ENCODE measurements at regions not wholly inside any gene's neighbourhood (a gene's known extent, or its start where the extent isn't known, plus 50 kb on each side); places are given as distances from the start of the nearest gene placed in this dataset.
"Not testable (repeated sequence)": the region's sequence is repeated elsewhere in the genome, so short reads cannot be mapped to it uniquely, and the experiment has no call there.

DNA sequence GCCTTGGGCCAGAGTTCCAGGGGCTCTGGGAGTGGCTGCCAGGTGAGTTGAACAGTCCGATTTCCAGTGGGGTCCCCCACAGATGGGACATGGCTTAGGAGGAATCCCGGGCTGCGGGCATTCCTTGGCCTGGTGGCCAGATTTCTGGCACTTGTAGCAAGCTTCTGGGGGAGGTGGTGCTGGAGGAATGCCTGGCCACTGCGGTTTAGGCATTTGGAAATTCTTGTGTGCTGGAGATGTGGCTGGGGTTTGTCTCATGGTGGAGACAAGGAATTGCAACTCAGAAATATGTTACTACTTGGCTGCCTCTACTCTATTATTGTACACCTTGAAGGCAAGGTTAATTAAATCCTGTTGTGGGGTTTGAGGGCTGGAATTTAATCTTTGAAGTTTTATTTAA, 779.8 kb downstream of the UQCRFS1 start:
- not testable (repeated sequence) for DNase-seq (ENCODE audit: insufficient read length, low spot score); FAIRE-seq

DNA sequence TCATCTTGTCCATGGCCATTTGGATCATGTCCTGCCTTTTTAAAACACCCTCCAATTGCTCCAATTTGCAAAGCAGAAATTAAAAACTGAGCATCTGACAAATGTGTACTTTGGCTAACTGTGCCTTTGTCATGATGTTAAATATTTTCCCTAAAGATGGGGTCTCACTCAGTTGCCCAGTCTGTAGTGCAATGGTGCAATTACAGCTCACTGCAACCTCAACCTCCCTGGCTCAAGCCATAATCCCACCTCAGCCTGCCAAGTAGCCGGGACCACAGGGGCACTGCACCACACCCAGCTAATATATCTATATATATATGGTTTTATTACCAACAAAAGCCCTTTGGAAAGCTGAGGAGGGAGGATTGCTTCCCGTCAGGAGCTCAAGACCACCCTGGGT, 782.7 kb downstream of the UQCRFS1 start:
- DNase-seq (ENCODE audit: insufficient read length, low spot score) (no peak), FAIRE-seq (no peak)

DNA sequence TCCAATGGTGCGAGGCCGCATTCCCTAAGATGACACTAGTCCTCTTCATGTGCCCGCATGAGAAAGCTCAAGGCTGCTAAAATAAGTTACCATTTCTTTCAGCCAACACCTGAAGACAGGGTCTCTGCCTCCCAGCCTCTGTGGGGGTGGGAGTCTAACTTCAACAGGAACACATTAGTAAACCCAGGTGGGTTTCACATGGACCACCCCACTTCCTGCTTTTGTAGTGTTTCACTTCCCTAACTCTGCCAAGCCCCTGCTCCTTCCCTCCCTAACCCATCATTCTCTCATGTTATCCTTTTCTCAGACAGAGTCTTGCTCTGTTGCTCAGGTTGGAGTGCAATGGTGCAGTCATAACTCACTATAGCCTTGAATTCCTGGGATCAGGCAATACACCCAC, 783.6 kb downstream of the UQCRFS1 start:
- no peak for DNase-seq (ENCODE audit: insufficient read length, low spot score)
- FAIRE-seq: no peak

- FAIRE-seq (no peak), DNase-seq (ENCODE audit: insufficient read length, low spot score) (no peak)
Measured at GRCh38 chr19:28428663-28429348, 784.1 kb downstream of the UQCRFS1 start.

DNA sequence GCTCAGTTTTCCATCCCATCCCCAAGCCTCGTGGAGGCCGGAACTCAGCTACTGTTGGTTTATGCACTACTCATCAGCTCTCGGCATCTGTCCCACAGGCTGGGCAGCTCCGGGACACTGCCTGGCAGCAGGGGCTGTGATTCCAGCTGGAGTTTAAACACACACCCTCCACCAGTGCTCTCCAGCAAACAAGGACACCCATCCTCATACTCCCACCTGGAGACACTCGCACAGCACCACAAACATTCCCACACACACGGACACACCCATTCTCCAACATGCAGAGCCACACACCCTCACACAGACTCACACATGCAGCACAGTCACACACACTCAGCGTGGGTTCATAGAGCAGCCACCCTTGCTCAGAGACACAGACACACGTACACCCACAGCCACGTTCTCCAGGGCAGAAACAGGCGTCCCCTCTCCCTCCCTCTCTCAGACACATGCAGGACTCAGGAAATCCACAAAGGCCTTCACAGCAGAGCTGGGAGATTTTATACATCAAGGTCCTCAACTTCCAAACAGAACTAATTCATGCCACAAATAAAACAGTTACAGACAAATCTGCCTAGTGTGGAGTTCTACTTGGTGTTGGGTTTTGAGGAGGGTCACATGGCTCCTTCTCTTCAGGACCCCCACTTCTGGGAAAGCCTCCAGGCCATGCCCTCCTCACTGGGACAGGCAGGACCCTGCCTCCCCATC, 785.4 kb downstream of the UQCRFS1 start:
- DNase-seq (ENCODE audit: insufficient read length, low spot score) (no peak), FAIRE-seq (no peak)

DNA sequence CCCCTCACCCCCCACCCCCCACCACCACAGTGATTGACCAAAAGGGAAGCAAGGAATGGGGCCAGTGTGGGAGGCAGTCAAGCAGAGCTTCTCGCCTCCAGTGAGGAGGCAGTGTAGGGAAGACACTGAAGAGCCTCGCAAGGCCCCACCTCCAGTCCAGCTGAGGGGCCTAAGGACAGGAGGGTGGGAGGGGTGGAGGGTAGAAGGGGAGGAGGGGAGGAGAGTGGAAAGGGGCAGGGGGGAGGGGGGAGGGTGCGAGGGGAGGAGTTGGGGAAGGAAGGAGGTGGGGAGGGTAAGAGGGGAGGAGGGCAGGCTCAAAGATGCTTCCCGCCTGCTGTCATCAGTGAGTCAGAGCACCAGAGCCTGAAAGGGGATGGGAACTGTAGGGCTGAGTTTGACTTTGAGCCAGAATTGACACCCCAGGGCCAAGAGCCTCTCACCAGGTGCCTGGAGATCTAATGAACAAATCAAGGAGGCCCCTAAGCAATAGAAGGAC, 786.2 kb downstream of the UQCRFS1 start:
- FAIRE-seq (no peak), DNase-seq (ENCODE audit: insufficient read length, low spot score) (no peak)

DNA sequence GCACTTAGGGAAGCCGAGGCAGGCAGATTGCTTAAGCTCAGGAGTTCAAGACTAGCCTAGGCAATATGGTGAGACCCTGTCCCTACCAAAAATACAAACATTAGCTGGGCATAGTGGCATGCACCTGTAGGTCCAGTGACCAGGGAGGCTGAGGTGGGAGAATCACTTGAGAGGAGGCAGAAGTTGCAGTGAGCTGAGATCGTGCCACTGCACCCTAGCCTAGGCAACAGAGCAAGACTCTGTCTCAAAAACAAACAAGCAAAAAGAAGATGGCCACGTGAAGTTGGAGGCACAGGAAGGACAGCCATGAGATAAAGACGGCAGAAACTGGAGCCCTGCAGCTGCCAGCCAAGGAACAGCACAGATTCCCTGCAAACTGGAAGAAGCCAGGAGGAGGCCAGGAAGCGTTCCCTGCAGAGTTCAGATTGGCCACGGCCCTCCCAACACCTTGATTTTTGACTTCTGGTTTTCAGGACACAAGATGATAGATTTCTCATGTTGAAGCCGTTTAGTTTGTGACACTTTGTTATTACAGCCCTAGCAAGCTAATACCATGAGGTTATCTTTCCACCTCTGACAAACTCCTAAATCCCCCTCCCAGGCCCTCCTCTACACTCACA, 786.7 kb downstream of the UQCRFS1 start:
- no peak for FAIRE-seq
- no peak for DNase-seq (ENCODE audit: insufficient read length, low spot score)

DNA sequence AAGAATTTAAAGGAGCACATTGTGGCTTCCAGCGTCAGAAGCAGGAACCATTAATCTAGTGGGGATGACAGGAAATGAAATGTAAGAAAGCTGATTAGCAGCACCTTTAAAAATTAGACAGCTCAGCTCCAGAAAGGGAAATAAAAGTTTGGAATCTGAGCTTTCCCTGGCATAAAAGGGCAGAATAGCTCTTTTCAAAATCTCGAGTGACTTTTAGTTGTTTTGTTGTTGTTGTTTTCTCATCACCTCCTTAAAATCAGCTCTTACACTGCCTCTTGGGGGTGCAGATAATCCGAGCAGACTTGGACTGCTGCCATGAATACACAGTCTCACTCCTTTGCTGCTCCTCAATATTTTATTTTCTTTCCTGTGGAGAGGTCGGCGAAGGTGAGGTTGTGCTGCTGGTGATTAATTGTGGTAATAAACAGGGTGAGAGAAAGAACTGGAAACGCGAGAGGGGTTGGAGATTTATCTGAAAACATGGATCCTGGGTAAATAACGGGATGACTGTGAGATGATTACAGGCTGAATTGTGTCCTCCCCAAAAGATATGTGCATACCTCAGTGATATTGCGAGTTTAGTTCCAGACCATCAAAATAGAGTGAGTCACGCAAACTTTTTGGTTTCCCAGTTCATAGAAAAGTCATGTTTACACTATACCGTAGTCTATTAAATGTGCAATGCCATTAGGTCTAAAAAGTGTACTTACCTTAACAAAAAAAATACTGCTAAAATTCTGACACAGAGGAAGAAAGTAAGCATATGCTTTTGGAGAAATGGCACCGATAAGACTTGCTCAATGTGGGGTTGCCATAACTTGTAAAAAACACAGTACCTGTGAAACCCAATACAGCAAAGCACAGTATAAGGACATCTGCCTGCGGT, 787.7 kb downstream of the UQCRFS1 start:
- no peak for DNase-seq (ENCODE audit: insufficient read length, low spot score)
- no peak for FAIRE-seq

DNA sequence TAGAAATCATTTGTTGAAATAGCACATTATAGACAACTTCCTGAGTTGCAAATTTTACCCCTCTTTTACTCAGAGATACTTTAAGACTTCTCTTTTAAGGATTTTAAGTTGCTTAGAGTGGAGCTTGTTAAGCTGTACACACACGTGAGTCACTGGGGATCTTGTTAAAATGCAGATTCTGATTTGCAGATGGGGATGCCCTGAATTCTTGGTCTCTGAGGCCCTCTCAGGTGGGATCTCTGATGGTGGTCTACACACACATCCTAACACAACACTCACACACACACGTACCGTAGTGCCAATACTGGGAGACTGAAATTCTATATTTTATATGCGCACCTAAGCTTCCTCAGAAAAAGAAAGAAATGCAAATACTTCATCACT, 788.3 kb downstream of the UQCRFS1 start:
- FAIRE-seq: no peak

DNA sequence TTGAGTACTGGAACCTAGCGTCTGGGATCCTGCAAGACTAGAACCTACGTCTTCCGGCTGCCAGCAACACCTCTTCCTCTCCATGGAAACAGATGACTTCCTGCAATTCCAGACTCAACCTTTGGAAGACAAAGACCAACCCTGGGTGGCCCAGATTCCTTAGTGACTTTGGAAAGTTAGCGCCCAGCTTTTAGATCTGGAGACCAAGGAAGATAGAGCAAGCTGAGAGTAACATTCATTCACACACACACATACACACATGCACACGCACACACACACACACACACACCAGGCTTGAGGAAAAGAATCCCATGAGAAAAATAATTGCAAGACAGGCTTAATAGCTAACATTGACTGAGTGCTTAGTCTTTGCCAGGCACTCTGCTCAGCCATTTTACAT, 788.9 kb downstream of the UQCRFS1 start:
- no peak for DNase-seq (ENCODE audit: insufficient read length, low spot score)

More for the DNA sequence above, 788.3 kb downstream of the UQCRFS1 start:
- DNase-seq (ENCODE audit: insufficient read length, low spot score): no peak

DNA sequence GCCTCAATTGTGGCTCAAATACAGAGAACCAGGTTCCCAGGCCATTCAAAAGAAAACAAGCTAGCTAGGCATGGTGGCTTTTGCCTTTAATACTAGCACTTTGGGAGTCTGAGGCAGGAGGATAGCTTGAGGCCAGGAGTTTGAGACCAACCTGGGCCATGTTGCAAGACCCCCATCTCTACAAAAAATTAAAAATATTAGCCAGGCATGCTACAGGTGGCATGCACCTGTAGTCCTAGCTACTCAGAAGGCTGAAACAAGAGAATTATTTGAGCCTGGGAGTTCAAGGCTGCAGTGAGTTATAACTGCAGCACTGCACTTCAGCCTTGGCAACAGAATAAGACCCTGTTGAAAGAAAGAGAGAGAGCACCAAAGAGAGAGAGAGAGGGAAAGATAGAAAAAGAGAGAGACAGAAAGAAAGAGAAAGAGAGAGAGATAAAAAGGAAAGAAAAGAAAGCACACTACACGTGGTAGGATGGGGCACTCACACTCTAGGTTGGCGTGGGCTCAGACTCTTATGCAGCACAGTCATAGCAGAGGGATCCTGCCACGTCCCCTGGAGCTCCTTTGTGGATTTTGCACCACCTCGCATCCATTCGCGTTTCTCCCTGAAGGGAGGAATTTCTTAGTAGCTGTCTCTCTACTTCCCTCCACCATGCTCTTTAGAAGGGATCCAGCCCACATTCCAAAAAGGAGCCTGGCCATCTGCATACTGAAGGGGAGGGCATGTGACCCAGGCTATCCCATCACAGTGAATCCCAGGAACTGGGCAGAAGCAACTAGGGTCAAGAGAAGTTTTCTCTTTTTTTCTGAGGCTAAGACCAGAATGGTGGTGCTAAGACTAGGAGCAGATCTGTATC, 789.9 kb downstream of the UQCRFS1 start:
- DNase-seq (ENCODE audit: insufficient read length, low spot score) (no peak), FAIRE-seq (no peak)

More for the DNA sequence above, 788.9 kb downstream of the UQCRFS1 start:
- FAIRE-seq: no peak

GRCh38 chr19:28422046-28422445, 790.9 kb downstream of the UQCRFS1 start:
- no peak for DNase-seq (ENCODE audit: insufficient read length, low spot score)
- no peak for FAIRE-seq

DNA sequence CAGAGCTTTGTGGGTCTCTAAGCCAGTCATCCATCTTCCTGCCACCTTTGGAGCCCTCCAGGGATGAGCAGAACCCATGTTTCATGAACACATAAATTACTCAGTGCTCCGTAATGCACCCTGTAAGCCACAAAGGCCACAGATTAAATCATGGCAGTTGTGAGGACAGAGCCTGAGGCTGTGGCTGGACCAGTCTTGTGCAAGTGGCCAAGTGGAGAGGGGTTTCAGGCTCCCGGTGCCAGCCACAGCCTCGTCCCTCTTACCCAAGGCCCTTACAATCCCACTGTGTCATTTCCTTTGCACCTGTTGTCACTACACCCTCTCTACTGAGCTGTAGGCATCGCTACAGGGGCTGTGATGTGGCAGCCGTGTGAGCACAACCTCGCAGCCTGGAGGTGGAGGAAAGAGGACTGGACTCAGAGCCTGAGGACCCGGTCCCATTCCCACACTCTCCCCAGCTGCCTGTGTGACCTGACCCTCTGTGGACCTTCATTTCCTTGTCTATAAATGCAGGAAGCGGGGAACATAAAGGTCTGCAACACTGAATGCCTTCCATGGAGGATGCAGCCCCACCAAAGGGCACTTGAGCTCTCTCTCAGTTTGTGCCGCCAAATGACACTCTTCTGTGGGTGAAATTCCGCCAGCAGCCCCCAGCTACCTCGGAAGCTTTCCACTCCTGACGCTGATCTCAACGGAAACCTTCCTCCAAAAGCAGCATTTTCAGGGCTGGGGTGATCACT, 792.0 kb downstream of the UQCRFS1 start:
- FAIRE-seq (no peak), DNase-seq (ENCODE audit: insufficient read length, low spot score) (no peak)

DNA sequence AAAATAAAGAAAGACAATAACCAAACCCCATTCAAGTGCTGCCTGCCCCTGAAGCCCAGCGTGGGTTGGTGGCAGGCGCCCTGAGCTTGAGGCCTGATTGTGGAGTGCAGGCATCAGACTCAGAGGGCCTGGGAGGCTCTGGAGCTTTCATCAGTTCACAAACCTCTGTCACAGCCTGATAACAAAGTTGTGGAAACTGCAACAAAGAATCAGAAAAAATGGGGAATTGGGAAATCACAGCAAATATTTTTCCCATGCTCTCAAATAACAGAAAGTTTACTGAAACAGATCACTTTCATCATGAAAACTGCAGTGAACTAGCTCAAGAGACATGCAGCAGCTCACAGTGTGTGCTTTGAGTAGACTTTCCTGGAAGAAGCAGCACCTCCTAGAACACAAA, 793.6 kb downstream of the UQCRFS1 start:
- DNase-seq (ENCODE audit: insufficient read length, low spot score) (no peak), FAIRE-seq (no peak)

- FAIRE-seq (no peak), DNase-seq (ENCODE audit: insufficient read length, low spot score) (no peak)
Measured at GRCh38 chr19:28417361-28417760, 795.6 kb downstream of the UQCRFS1 start.

DNA sequence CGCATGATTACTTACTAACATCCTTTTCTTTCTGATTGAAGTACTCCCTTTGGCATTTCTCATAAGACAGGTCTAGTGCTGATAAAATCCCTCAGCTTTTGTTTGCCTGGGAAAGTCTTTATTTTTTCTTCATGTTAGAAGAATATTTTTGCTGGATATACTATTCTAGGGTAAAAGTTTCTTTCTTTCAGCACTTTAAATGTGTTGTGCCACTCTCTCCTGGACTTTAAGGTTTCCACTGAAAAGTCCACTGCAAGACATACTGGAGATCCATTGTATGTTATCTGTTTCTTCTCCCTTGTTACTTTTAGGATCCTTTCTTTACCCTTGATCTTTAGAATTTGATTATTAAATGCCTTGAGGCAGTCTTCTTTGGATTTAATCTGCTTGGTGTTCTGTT, 796.7 kb downstream of the UQCRFS1 start:
- no peak for DNase-seq (ENCODE audit: insufficient read length, low spot score)
- FAIRE-seq: no peak

DNA sequence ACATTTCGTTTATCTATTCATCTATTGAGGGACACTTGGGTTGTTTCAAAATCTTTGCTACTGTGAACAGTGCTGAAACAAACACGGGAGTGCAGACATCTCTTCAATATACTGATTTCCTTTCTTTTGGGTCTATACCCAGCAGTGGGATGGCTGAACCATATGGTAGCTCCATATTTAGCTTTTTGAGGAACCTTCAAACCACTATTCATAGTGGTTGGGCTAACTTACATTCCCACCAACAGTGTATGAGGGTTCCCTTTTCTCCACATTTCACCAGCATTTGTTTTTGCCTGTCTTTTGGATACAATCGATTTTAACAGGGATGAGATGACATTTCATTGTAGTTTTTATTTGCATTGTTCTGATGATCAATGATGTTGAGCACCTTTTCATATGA, 798.2 kb downstream of the UQCRFS1 start:
- DNase-seq (ENCODE audit: insufficient read length, low spot score) (no peak), FAIRE-seq (no peak)

- FAIRE-seq: no peak
- DNase-seq (ENCODE audit: insufficient read length, low spot score): no peak
Measured at GRCh38 chr19:28409859-28410258, 803.1 kb downstream of the UQCRFS1 start.

GRCh38 chr19:28406966-28407365, 806.0 kb downstream of the UQCRFS1 start:
- no peak for FAIRE-seq
- no peak for DNase-seq (ENCODE audit: insufficient read length, low spot score)

Measured in HTR-8/SVneo (cell line).